GM21390 (cell line): ENCODE measurements at regions not wholly inside any gene's neighbourhood (a gene's known extent, or its start where the extent isn't known, plus 50 kb on each side); places are given as distances from the start of the nearest gene placed in this dataset.
"Not testable (repeated sequence)": the region's sequence is repeated elsewhere in the genome, so short reads cannot be mapped to it uniquely, and the experiment has no call there.

Experiments
- ATAC-seq: cut with Tn5 transposase; IDR thresholded peaks from one replicate; pipeline ENCODE4 v1.9.1; 2021; ENCODE audit not compliant: unreplicated experiment

- ATAC-seq = no peak
Measured at GRCh38 chr4:138521809-138522208, 279.7 kb upstream of the SLC7A11 start.

GRCh38 chr4:138519436-138519835, 277.3 kb upstream of the SLC7A11 start:
- no peak for ATAC-seq

GRCh38 chr4:138513535-138513934, 271.4 kb upstream of the SLC7A11 start:
- ATAC-seq = no peak

- no peak for ATAC-seq
Measured at GRCh38 chr4:138512756-138513155, 270.6 kb upstream of the SLC7A11 start.

- no peak for ATAC-seq
Measured at GRCh38 chr4:138510053-138510452, 267.9 kb upstream of the SLC7A11 start.

GRCh38 chr4:138509346-138509745, 267.2 kb upstream of the SLC7A11 start:
- no peak for ATAC-seq

- no peak for ATAC-seq
Measured at GRCh38 chr4:138507522-138507921, 265.4 kb upstream of the SLC7A11 start.

- ATAC-seq = no peak
Measured at GRCh38 chr4:138501614-138502013, 259.5 kb upstream of the SLC7A11 start.

- no peak for ATAC-seq
Measured at GRCh38 chr4:138500869-138501268, 258.7 kb upstream of the SLC7A11 start.

- no peak for ATAC-seq
Measured at GRCh38 chr4:138499627-138500026, 257.5 kb upstream of the SLC7A11 start.

GRCh38 chr4:138494931-138495330, 252.8 kb upstream of the SLC7A11 start:
- ATAC-seq = peak; percentile 59

- no peak for ATAC-seq
Measured at GRCh38 chr4:138494116-138494515, 252.0 kb upstream of the SLC7A11 start.

- ATAC-seq = no peak
Measured at GRCh38 chr4:138492176-138492575, 250.0 kb upstream of the SLC7A11 start.

GRCh38 chr4:138488533-138488932, 246.4 kb upstream of the SLC7A11 start:
- no peak for ATAC-seq

GRCh38 chr4:138487670-138488069, 245.5 kb upstream of the SLC7A11 start:
- no peak for ATAC-seq

GRCh38 chr4:138487230-138487629, 245.1 kb upstream of the SLC7A11 start:
- ATAC-seq = no peak

- ATAC-seq = no peak
Measured at GRCh38 chr4:138485498-138485897, 243.3 kb upstream of the SLC7A11 start.

GRCh38 chr4:138475116-138475515, 233.0 kb upstream of the SLC7A11 start:
- ATAC-seq = no peak

GRCh38 chr4:138473339-138473738, 231.2 kb upstream of the SLC7A11 start:
- no peak for ATAC-seq

GRCh38 chr4:138460477-138461414, 218.6 kb upstream of the SLC7A11 start:
- no peak for ATAC-seq

- no peak for ATAC-seq
Measured at GRCh38 chr4:138458751-138459150, 216.6 kb upstream of the SLC7A11 start.

GRCh38 chr4:138456349-138456748, 214.2 kb upstream of the SLC7A11 start:
- ATAC-seq = not testable (repeated sequence)

GRCh38 chr4:138455097-138455496, 212.9 kb upstream of the SLC7A11 start:
- ATAC-seq = no peak
